ENCODE measurements at regions not wholly inside any gene's neighbourhood (a gene's known extent, or its start where the extent isn't known, plus 50 kb on each side); places are given as distances from the start of the nearest gene placed in this dataset.
"Not testable (repeated sequence)": the region's sequence is repeated elsewhere in the genome, so short reads cannot be mapped to it uniquely, and the experiment has no call there.

DNA sequence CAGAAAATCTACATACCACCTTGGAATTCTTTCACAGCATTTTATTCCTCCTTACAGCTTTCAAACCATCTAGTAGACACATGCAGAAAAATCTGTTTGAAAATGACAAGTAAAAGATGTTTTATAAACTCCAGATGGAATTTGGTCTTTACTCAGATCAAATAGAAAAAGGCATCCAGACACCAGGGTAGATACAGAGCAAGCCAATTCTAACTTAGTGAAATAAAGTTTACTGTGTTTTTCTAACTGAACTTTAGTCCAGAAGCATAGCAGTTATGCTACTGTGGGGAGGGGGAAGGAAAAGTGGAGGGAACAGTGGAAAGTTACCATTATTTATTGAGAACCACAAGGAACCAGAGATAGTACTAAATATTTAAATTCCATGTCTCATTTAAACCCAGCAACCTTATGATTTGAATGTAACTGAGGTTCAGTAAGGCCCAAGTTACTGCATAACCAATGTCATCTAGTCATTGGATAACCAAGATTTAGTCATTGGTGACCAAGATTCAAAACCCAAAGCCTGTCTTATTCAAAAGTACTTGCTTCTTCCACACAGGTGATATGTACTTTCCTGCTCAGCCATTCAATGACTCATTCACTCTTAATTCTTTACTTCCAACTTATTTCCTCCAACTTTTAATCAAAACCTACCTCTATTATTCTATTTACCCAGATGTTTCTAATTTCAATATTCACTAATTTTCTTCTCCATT, 57.7 kb downstream of the RAD51AP2 start:
- no peak for DNase-seq

GRCh38 chr2:17455343-17455742, 62.9 kb downstream of the RAD51AP2 start:
- no peak for DNase-seq

DNA sequence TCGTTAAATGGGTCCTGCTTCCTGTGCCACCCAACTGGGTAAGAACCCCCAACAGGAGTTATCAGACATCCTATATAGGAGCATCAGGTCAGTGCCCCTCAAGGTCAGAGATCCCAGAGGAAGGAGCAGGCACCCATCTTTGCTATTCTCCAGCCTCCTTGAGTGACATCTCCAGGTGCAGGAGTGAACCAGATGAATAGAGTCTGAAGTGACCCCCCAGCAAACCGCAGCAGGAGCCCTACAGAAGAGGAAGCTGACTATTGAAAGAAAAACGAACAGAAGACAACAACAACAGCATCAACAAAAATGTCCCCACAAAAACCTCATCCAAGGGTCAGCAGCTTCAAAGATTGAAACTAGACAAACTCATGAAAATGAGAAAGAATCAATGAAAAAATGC, 72.0 kb downstream of the RAD51AP2 start:
- DNase-seq: not testable (repeated sequence)

DNA sequence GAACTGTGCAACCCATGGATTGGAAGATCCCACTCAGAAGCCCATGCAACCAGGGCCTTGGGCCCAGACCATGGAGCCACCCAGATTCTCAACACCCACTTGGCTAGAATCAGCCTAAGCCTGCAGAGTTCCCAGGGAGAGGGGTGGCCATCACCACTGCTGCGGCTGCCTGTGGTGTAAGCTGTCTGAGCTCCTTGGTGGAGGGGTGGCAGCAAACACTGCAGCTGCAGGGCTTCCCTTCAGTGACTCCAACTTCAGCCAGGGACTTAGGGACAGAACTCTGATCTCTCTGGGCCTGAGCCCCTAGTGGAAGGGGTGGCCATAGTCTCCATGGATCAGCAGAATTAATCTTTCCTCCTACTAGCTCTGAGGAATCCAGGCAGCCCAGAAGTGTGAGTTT, 72.5 kb downstream of the RAD51AP2 start:
- no peak for DNase-seq

- DNase-seq: no peak
Measured at GRCh38 chr2:17442334-17442733, 75.9 kb downstream of the RAD51AP2 start.

- DNase-seq: no peak
Measured at GRCh38 chr2:17441790-17442189, 76.5 kb downstream of the RAD51AP2 start.

DNA sequence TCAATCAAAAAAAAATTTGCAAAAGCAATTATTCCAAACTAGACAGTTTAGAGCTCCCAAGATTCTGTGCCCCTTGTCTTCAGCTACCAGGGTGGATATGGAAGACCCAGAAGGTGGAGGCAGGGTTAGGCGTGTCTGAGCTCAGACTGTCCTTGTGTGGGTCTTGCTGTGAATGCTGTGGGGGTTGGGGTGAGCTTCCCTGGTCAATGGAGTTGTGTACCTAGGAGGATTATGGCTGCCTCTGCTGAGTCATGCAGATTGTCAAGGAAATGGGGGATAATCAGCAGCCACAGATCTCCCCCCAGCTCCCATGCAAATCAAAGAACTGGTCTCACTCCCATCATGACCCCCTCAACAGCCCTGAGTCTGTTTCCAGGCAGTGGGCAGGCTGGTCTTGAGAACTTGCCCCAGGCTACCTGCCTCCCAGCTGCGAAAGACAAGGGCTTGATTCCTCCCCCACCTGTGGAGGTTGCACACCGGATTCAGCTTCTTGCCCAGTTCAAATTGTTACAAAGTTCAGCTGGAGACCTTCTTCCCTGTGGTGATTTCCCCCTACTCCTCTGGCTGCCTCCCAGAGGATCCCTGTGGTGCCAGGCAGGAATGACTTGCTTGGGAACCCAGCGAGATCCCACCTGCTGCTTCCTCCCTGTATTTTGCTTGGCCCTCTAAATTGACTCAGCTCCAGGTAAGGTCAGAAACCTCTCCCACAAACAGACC, 77.0 kb downstream of the RAD51AP2 start:
- DNase-seq: no peak

GRCh38 chr2:17430326-17430725, 87.9 kb downstream of the RAD51AP2 start:
- no peak for DNase-seq

- DNase-seq: no peak
Measured at GRCh38 chr2:17429130-17429529, 89.1 kb downstream of the RAD51AP2 start.

DNA sequence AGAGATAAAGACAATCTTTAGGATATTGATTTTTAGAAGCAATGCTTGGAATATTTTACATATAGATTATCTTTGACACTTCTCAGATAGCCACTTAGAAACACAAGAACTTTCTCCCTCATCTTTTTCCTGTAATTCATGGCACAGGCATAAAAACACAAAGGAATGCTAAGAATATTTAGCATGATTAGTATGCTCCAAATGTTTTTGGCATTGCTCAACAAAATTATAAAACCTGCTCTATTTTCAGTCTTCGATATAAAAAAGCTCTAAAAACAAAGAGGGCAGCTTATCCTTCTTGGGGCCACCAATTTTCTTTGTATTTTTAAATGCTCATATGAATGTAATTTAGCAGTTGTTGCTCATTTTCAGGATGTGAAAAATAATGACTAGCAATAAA, 90.8 kb downstream of the RAD51AP2 start:
- no peak for DNase-seq

DNA sequence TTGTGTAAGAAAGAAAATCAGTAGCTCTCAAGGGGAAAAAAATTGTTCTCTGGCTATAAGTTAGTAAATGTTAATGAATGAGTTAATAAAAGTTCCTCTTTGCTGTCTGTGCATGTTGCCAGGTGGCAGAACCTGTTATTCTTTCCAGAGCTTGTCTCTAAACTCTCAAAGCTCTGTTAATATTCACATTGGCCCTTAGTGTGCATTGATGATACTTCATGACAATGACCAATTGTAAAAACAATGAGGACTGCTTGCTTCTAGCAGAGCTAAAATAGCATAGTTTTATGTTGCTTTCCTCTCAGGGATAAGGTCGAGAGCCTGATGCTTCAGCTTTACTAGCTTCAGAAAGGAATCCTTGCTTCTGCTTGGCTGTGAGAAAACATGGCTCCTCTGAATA, 91.5 kb downstream of the RAD51AP2 start:
- DNase-seq: no peak

- DNase-seq: no peak
Measured at GRCh38 chr2:17422061-17422460, 96.2 kb downstream of the RAD51AP2 start.

GRCh38 chr2:17416884-17417391, 101.3 kb downstream of the RAD51AP2 start:
- DNase-seq: no peak

DNA sequence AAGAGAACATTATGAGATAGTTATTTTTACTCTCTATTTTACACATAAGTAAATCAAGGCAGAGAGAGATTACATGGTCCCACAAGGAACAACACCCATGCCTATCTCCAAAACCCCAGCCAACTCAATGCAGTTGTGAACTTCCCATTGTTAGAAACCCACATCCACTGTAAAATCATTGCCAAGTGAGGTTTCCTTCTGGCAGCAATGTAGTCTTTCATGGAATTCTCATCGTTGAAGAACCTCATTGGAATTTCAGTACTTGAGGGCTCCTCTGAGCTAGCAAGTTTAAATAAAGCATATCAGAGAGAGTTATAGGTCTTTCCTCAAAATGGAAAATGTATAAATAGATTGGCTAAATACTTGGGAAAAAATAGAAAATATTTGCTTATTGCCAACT, 105.2 kb downstream of the RAD51AP2 start:
- DNase-seq: no peak

- DNase-seq: no peak
Measured at GRCh38 chr2:17401096-17401495, 117.1 kb downstream of the RAD51AP2 start.

GRCh38 chr2:17398770-17399169, 119.5 kb downstream of the RAD51AP2 start:
- no peak for DNase-seq

GRCh38 chr2:17388798-17389197, 129.4 kb downstream of the RAD51AP2 start:
- no peak for DNase-seq

DNA sequence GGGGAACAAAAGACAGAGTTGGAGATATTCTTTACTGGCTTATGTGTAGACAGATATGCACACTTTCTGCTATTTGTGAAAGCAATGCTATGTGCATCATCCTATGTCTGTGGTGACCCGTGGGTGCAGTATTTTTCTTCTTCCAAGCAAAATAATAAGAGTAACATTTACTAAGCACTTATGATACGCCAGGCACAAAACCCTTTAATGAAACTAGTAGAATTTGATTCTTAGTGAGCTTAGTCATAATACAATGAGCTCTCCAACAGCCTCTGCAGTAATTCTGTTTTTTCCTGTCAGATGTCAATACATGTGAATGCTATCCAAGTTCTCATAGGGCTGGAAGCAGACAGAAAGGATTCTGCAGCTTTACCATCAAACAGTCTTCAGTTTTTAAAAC, 130.6 kb downstream of the RAD51AP2 start:
- DNase-seq: no peak

DNA sequence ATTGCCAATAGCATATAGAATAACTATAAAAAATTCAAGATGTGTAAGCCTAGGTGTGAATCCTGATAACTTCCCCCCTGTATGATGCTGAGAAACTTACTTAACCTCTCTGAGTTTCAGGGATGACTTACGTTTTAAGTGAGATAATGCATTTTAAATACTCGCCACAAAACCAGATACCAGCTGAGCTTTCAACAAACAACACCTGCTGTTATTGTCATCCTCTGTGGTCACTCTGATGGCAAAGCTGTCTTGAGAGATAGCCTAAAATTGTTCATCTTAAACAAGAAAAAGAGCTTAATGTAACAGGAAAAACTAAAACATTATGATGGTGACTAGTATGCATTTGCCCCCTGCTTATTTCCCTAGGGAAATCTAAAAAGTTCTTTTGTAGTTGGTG, 131.5 kb downstream of the RAD51AP2 start:
- DNase-seq: no peak

GRCh38 chr2:17380003-17380402, 138.2 kb downstream of the RAD51AP2 start:
- no peak for DNase-seq

DNA sequence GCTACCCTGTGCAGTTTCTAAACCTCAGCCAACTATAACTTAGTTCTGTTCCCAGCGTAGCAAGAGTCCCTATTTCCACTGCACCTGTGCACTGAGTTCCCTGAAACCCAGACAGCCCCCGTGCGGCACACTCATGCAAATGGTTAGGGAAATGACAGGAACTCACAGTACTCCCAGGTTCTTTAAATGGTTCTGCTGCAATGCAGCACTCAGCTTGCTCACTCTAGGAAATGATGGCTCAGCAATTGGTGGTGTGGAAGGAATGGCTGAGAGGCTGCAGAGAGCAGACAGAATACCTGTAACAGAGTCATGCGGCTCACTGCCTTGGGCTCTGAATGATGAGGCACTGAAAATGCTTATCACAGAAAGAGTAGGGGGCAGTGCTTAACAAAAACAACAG, 143.0 kb downstream of the RAD51AP2 start:
- no peak for DNase-seq

DNA sequence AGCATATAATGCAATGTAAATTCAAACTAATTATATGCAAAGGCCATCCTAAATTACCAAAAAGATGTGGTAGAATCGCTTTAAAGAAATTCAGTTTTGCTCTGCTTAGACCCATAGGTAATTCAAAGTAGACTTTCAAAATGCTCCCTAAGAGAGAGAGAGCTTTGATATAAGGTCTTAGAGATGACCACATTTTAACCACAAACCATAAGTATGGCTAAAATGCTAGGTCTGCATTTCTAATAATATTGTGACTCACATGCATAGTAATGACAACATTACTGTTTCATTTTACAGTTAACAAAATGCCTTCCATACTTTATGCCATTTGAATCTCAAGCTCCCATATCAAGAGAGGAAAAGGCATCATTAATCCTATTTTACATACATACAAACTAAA, 144.5 kb downstream of the RAD51AP2 start:
- no peak for DNase-seq

GRCh38 chr2:17373041-17373440, 145.2 kb downstream of the RAD51AP2 start:
- DNase-seq: no peak

- no peak for DNase-seq
Measured at GRCh38 chr2:17363846-17364245, 154.4 kb downstream of the RAD51AP2 start.

All from effector CD4-positive, alpha-beta T cell (primary cell).